HepG2 (cell line): ENCODE measurements at regions not wholly inside any gene's neighbourhood (a gene's known extent, or its start where the extent isn't known, plus 50 kb on each side); places are given as distances from the start of the nearest gene placed in this dataset.

Experiments used
- ATAC-seq: fragments of 200-7000 bp; cut with Tn5 transposase; 3 replicates; pipeline ENCODE4 v1.9.1; 2020; ENCODE audit warnings: mild to moderate bottlenecking, moderate library complexity
- BruUV-seq: library from RNA; stranded (reverse); fragments of 400-500 nt; replicated peaks from 2 replicates; lab custom pipeline; 2021; lab: Mats Ljungman, UMichigan
- CTCF ChIA-PET: fragments of 300-600 bp; formaldehyde crosslinking; extraction: SDS; loops from one replicate; lab custom pipeline; 2021; ENCODE audit warnings: low total read pairs, inconsistent platforms, low intra/inter-chr PET ratio; lab: Yijun Ruan, JAX
- POLR2A ChIA-PET: fragments of 350-600 bp; sonication (Branson Sonifier 250); formaldehyde crosslinking; loops from one replicate; lab custom pipeline; 2020; ENCODE audit warnings: antibody characterized with exemption, inconsistent platforms; lab: Yijun Ruan, JAX
- DNase-seq: peaks from one replicate; pipeline ENCODE4 v3.0.0-alpha.2; 2015; ENCODE audit warnings: low spot score
- FAIRE-seq: peaks from 3 replicates; lab custom pipeline; 2011; peaks lifted over from hg19 to GRCh38; lab: Jason Lieb, UNC
- H2AFZ ChIP-seq: one replicate; pipeline ENCODE4 v1.6.1; 2011; ENCODE audit warnings: low read length, inconsistent platforms
- H3K27ac ChIP-seq: fragments of 300-600 bp; 3 replicates; pipeline ENCODE4 v1.8.0; 2011; ENCODE audit warnings: mixed run types, mild to moderate bottlenecking, mixed read lengths, low read length, inconsistent platforms; ENCODE audit not compliant: insufficient read depth; ENCODE audit errors: extremely low read length
- H3K27me3 ChIP-seq, 2 experiments: fragments of 200-600 bp in 1 of 2; 2 replicates in 1 of 2; 3 replicates in 1 of 2; pipeline versions ENCODE4 v1.6.0 to v1.8.0; 2011; ENCODE audit warnings: low read length in 2 of 2, mild to moderate bottlenecking in 2 of 2, moderate library complexity in 2 of 2, inconsistent platforms in 1 of 2; ENCODE audit not compliant: insufficient read depth in 2 of 2, control insufficient read depth in 1 of 2
- H3K36me3 ChIP-seq, 2 experiments: fragments of 200-600 bp in 1 of 2; replicated peaks in 1 of 2; 2 replicates in 1 of 2; 3 replicates in 1 of 2; pipeline versions ENCODE4 v1.5.1 to v1.8.0; 2011; ENCODE audit warnings: low read length in 2 of 2, inconsistent platforms in 1 of 2; ENCODE audit not compliant: insufficient read depth in 2 of 2, control insufficient read depth in 1 of 2
- H3K4me1 ChIP-seq: 2 replicates; pipeline ENCODE4 v1.5.1; 2012; ENCODE audit warnings: low read length, inconsistent platforms; ENCODE audit not compliant: insufficient read depth
- H3K4me2 ChIP-seq: 2 replicates; pipeline ENCODE4 v1.6.0; 2011; ENCODE audit warnings: low read depth, low read length, inconsistent platforms
- H3K4me3 ChIP-seq, 3 experiments: fragments of 200-600 bp in 1 of 3; sonication (generic), shearing (Covaris generic) in 1 of 3; replicated peaks in 1 of 3; 2 replicates each; pipeline ENCODE4 v1.5.1; 2011 to 2016; ENCODE audit warnings: low read length in 3 of 3, inconsistent platforms in 2 of 3, low read depth in 2 of 3, mild to moderate bottlenecking in 2 of 3, control low read depth in 1 of 3, mixed read lengths in 1 of 3; ENCODE audit not compliant: insufficient read depth in 1 of 3
- H3K79me2 ChIP-seq: one replicate; pipeline ENCODE4 v1.6.1; 2011; ENCODE audit warnings: low read length, inconsistent platforms; ENCODE audit not compliant: insufficient read depth
- H3K9ac ChIP-seq: 2 replicates; pipeline ENCODE4 v1.6.0; 2011; ENCODE audit warnings: mild to moderate bottlenecking, low read depth, low read length, inconsistent platforms; ENCODE audit not compliant: insufficient read depth
- H3K9me3 ChIP-seq: 2 replicates; pipeline ENCODE4 v1.5.1; 2012; ENCODE audit warnings: mild to moderate bottlenecking, low read length
- H4K20me1 ChIP-seq: 2 replicates; pipeline ENCODE4 v1.6.0; 2011; ENCODE audit warnings: inconsistent platforms, mild to moderate bottlenecking, low read length, moderate library complexity; ENCODE audit not compliant: insufficient read depth
- ARNT2 ChIP-seq: sonication (generic); formaldehyde crosslinking; IDR thresholded peaks from 2 replicates; pipeline ENCODE4 v1.8.0; 2022; ENCODE audit warnings: mild to moderate bottlenecking, low read depth, missing genetic modification reagents, moderate library complexity
- PHF20 ChIP-seq: sonication (generic); formaldehyde crosslinking; IDR thresholded peaks from 2 replicates; pipeline ENCODE4 v1.5.0; 2020; ENCODE audit warnings: mild to moderate bottlenecking, missing genetic modification reagents
- STAG1 ChIP-seq: sonication (generic); formaldehyde crosslinking; IDR thresholded peaks from 2 replicates; pipeline ENCODE4 v1.4.0; 2020; ENCODE audit warnings: missing genetic modification reagents
- TEAD3 ChIP-seq: optimal IDR thresholded peaks from 2 replicates; pipeline ENCODE3; 2016; ENCODE audit warnings: borderline replicate concordance
- THYN1 ChIP-seq: sonication (generic); formaldehyde crosslinking; IDR thresholded peaks from 2 replicates; pipeline ENCODE4 v1.8.1; 2023; ENCODE audit warnings: low read depth, mild to moderate bottlenecking, moderate library complexity, missing genetic modification reagents, borderline replicate concordance
- ZC3H13 ChIP-seq: sonication (generic); formaldehyde crosslinking; IDR thresholded peaks from 2 replicates; pipeline ENCODE4 v1.8.1; 2023; ENCODE audit warnings: mild to moderate bottlenecking, missing genetic modification reagents, moderate library complexity
- ZNF564 ChIP-seq: sonication (generic); formaldehyde crosslinking; IDR thresholded peaks from 2 replicates; pipeline ENCODE4 v1.8.1; 2023; ENCODE audit warnings: mild to moderate bottlenecking, missing genetic modification reagents
- WGBS: methylation state at CpG from one replicate; pipeline ENCODE4 v1.1.6; 2017; ENCODE audit warnings: low lambda C conversion rate; 5-methylcytosine and 5-hydroxymethylcytosine counted together
- in situ Hi-C: cut with HindIII; loops from 2 replicates; pipeline ENCODE4 v1.10.0; 2017; ENCODE audit warnings: low pct_unique_long_range_greater_than_20kb; ENCODE audit not compliant: extremely low pct_ligation_motif_present
- intact Hi-C: fragments of 100-400 bp; cut with micrococcal nuclease; formaldehyde crosslinking; loops from one replicate; pipeline ENCODE4 v1.10.0; 2022; ENCODE audit not compliant: unreplicated experiment
- TF ChIP-seq, protein P1 (sequence below): sonication (generic); formaldehyde crosslinking; IDR thresholded peaks from 2 replicates; pipeline ENCODE4 v1.8.1; 2023; ENCODE audit warnings: mild to moderate bottlenecking, missing genetic modification reagents, borderline replicate concordance
- TF ChIP-seq, protein P2 (sequence below): sonication (generic); formaldehyde crosslinking; IDR thresholded peaks from 2 replicates; pipeline ENCODE4 v1.5.1; 2020; ENCODE audit warnings: mild to moderate bottlenecking, missing genetic modification reagents, borderline replicate concordance
- TF ChIP-seq, protein P3 (sequence below): sonication (generic); formaldehyde crosslinking; IDR thresholded peaks from 2 replicates; pipeline ENCODE4 v1.8.1; 2022; ENCODE audit warnings: low read depth, mild to moderate bottlenecking, missing genetic modification reagents

DNA sequence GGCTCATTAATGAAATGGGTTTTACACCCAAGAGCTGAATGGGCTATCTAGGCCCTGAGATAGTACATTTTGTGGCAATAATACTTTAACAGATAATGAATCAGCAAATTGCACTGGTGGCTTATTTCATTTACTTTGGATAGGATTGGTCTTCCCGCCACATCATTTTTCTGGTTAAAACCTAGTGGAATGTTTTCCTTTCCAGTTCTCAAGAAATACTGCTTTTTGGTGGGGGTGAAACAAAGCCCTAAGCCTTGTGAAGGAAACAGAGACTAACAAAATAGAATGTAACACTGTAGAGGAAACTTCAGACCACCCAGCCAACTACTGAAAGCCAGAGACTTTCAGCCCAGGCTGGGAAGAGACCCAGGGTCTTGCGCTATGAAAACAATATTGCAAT lies 172.2 kb downstream of the HHIPL2 start:
- Histone ChIP-seq H3K4me1 (no peaks in the 10 kb centered on the region), H3K27me3 (no peaks in the 10 kb centered on the region), H3K4me2 (no peak overlapping the region), H3K4me3 (no peak overlapping the region), H3K36me3 (no peaks in the 10 kb centered on the region), H4K20me1 (no peaks in the 10 kb centered on the region), H2AFZ (no peak overlapping the region), H3K27ac (no peak overlapping the region), H3K9me3 (no peaks in the 10 kb centered on the region), H3K9ac (no peak overlapping the region), H3K79me2 (no peaks in the 10 kb centered on the region)
- TF ChIP-seq, protein P1, sequence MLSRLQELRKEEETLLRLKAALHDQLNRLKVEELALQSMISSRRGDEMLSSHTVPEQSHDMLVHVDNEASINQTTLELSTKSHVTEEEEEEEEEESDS (CRISPR knock-in tag), result no peak
- TF ChIP-seq ZC3H13 (CRISPR knock-in tag) (no peak), ARNT2 (CRISPR knock-in tag) (no peak), TEAD3 (CRISPR knock-in tag) (no peak)
- intact Hi-C loops (no loop called here), in situ Hi-C loops (no loop called here)
- ChIA-PET CTCF (no interaction called here), POLR2A (no interaction called here)
- FAIRE-seq, result no peak
- BruUV-seq, result no TSS peak
- ATAC-seq, result no peak
- 48% methylated on average over 2 of the region's 2 CpGs for WGBS
- DNase-seq, result no peak

DNA sequence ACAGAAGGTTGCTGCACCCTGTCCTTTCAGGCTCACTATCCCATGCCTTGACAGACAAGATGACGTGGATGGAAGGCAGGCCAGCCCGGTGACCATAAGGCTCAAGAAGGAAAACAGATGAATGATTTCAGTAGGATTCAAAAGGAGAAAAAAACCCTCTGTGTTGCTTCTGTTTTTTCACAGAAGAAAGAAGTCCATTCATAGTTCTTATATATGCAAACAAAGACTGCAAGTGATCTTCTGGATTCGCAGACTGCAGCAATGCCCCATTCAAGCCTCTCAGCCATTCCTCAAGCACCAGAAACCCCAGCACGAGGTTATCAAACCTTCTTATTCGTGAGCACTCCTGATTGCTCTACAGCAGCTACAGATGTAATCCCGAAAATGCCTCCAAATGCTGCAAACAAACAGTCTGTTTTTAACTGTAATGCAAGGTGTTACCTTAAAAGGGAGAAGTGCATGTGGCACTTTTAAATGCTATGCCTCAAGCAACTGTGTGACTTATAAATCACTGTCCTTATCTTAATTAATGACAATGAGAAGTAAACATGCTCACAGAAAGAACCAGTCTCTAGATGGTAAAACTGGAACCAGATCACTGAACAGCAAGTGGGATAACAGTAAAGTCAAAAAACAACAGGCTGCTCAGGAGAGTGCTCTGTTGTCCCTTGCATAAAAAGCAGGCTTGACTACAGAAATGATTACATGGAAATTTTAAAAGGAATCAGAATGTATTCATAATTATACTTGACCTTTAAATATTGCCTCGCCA lies 173.9 kb downstream of the HHIPL2 start:
- ChIA-PET CTCF (no interaction called here), POLR2A (no interaction called here)
- Histone ChIP-seq H3K4me3 (no peak overlapping the region), H3K27ac (no peak overlapping the region), H3K4me1 (no peaks in the 10 kb centered on the region), H3K4me2 (no peak overlapping the region), H3K36me3 (no peaks in the 10 kb centered on the region), H4K20me1 (no peaks in the 10 kb centered on the region), H3K79me2 (no peaks in the 10 kb centered on the region), H3K9ac (no peak overlapping the region), H3K27me3 (no peaks in the 10 kb centered on the region), H3K9me3 (no peaks in the 10 kb centered on the region), H2AFZ (no peak overlapping the region)
- TF ChIP-seq PHF20 (CRISPR knock-in tag) (no peak), STAG1 (CRISPR knock-in tag) (no peak), THYN1 (CRISPR knock-in tag) (no peak), ZNF564 (CRISPR knock-in tag) (no peak)
- TF ChIP-seq, protein P2, sequence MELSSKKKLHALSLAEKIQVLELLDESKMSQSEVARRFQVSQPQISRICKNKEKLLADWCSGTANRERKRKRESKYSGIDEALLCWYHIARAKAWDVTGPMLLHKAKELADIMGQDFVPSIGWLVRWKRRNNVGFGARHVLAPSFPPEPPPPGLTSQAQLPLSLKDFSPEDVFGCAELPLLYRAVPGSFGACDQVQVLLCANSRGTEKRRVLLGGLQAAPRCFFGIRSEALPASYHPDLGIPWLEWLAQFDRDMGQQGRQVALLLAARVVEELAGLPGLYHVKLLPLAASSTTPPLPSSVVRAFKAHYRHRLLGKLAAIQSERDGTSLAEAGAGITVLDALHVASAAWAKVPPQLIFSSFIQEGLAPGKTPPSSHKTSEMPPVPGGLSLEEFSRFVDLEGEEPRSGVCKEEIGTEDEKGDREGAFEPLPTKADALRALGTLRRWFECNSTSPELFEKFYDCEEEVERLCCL (CRISPR knock-in tag), result no peak
- TF ChIP-seq, protein P3, sequence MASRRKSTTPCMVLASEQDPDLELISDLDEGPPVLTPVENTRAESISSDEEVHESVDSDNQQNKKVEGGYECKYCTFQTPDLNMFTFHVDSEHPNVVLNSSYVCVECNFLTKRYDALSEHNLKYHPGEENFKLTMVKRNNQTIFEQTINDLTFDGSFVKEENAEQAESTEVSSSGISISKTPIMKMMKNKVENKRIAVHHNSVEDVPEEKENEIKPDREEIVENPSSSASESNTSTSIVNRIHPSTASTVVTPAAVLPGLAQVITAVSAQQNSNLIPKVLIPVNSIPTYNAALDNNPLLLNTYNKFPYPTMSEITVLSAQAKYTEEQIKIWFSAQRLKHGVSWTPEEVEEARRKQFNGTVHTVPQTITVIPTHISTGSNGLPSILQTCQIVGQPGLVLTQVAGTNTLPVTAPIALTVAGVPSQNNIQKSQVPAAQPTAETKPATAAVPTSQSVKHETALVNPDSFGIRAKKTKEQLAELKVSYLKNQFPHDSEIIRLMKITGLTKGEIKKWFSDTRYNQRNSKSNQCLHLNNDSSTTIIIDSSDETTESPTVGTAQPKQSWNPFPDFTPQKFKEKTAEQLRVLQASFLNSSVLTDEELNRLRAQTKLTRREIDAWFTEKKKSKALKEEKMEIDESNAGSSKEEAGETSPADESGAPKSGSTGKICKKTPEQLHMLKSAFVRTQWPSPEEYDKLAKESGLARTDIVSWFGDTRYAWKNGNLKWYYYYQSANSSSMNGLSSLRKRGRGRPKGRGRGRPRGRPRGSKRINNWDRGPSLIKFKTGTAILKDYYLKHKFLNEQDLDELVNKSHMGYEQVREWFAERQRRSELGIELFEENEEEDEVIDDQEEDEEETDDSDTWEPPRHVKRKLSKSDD (CRISPR knock-in tag), result no peak
- in situ Hi-C loops (no loop called here), intact Hi-C loops (no loop called here)
- 1% methylated on average over 7 of the region's 7 CpGs for WGBS
- no peak for ATAC-seq
- DNase-seq, result no peak
- BruUV-seq, result no TSS peak
- no peak for FAIRE-seq
